HepG2 (cell line): ENCODE measurements at regions not wholly inside any gene's neighbourhood (a gene's known extent, or its start where the extent isn't known, plus 50 kb on each side); places are given as distances from the start of the nearest gene placed in this dataset.

ENCODE experiments used
- CEBPB ChIP-seq: IDR thresholded peaks from 2 replicates; pipeline ENCODE4 v1.6.1; 2011; ENCODE audit warnings: low read depth, low read length, improper control_type of control experiment, borderline replicate concordance
- GPN1 ChIP-seq: sonication (generic); formaldehyde crosslinking; IDR thresholded peaks from 2 replicates; pipeline ENCODE4 v1.5.1; 2020; ENCODE audit warnings: missing genetic modification reagents, borderline replicate concordance
- GRHL1 ChIP-seq: sonication (generic); formaldehyde crosslinking; conservative IDR thresholded peaks from 2 replicates; pipeline ENCODE4 v1.8.0; 2022; ENCODE audit warnings: missing genetic modification reagents
- KLF15 ChIP-seq: sonication (generic); formaldehyde crosslinking; IDR thresholded peaks from 2 replicates; pipeline ENCODE4 v1.8.1; 2023; ENCODE audit warnings: borderline replicate concordance, mild to moderate bottlenecking, inconsistent platforms, missing genetic modification reagents, mixed read lengths
- NR2F2 ChIP-seq: IDR thresholded peaks from 2 replicates; pipeline ENCODE4 v1.6.1; 2012; ENCODE audit warnings: low read depth, inconsistent platforms, borderline replicate concordance
- PRDM10 ChIP-seq: sonication (generic); formaldehyde crosslinking; IDR thresholded peaks from 2 replicates; pipeline ENCODE4 v1.4.0; 2020; ENCODE audit warnings: low read depth, missing genetic modification reagents
- ZBTB39 ChIP-seq: sonication (generic); formaldehyde crosslinking; IDR thresholded peaks from 2 replicates; pipeline ENCODE4 v1.5.0; 2020; ENCODE audit warnings: missing genetic modification reagents
- ZFP36L1 ChIP-seq: sonication (generic); formaldehyde crosslinking; IDR thresholded peaks from 2 replicates; pipeline ENCODE4 v1.8.0; 2022; ENCODE audit warnings: mild to moderate bottlenecking, missing genetic modification reagents, moderate library complexity
- ZNF460 ChIP-seq: sonication (generic); formaldehyde crosslinking; IDR thresholded peaks from 2 replicates; pipeline ENCODE4 v1.5.1; 2020; ENCODE audit warnings: missing genetic modification reagents, mild to moderate bottlenecking, borderline replicate concordance
- ZNF788 ChIP-seq: sonication (generic); formaldehyde crosslinking; IDR thresholded peaks from 2 replicates; pipeline ENCODE4 v1.5.0; 2020; ENCODE audit warnings: mild to moderate bottlenecking, missing genetic modification reagents, borderline replicate concordance
- TF ChIP-seq, protein P1 (sequence below): sonication (generic); formaldehyde crosslinking; IDR thresholded peaks from 2 replicates; pipeline ENCODE4 v1.9.0; 2021; ENCODE audit warnings: missing genetic modification reagents, mild to moderate bottlenecking, borderline replicate concordance
- TF ChIP-seq, protein P2 (sequence below): sonication (generic); formaldehyde crosslinking; IDR thresholded peaks from 2 replicates; pipeline ENCODE4 v1.8.1; 2022; ENCODE audit warnings: mild to moderate bottlenecking, missing genetic modification reagents
- TF ChIP-seq, protein P3 (sequence below): sonication (generic); formaldehyde crosslinking; IDR thresholded peaks from 2 replicates; pipeline ENCODE4 v1.4.0; 2020; ENCODE audit warnings: missing genetic modification reagents, mild to moderate bottlenecking, borderline replicate concordance

DNA sequence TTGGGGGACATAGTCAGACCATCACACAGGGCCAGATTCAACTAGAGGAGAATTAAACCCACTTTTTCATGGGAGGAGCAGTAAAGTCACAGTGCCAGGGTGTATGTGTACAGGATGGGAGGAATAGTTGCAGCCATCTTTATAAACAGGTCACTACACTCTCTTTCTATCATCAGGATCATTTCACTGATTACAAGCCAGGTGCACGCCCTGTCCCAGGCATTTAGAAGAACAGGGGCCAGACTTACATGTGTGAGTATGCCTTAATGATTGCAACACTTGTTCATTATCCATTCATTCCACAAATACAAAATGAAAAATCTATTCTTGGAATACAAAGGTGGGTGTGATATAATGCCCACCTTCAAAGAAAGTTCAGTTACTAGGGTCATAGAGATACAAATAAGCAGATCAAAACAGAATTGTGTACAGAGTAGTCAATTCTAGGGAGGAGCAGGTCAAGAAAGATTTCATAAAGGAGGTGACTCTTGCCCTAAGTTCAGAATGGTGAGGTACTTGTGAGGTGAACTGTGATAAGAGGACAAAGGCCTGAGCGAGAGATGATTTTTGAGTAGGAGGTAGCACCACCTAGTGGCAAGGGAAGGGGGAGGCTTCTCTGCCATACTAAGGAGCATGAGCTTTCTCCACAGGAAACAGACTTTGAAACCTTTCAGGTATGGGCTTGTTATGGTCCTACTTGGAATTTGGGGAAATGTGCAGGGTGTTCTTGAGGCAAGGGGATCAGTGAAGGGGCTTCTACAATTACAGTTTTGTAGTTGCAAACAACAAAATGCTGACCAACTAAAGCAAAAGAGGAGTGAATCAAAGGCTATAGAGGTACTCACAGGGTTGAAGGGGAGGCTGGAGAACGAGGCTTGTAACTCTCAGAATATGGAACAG is 156.3 kb downstream of the SUCLG1 start (continued):
- TF ChIP-seq, protein P1, sequence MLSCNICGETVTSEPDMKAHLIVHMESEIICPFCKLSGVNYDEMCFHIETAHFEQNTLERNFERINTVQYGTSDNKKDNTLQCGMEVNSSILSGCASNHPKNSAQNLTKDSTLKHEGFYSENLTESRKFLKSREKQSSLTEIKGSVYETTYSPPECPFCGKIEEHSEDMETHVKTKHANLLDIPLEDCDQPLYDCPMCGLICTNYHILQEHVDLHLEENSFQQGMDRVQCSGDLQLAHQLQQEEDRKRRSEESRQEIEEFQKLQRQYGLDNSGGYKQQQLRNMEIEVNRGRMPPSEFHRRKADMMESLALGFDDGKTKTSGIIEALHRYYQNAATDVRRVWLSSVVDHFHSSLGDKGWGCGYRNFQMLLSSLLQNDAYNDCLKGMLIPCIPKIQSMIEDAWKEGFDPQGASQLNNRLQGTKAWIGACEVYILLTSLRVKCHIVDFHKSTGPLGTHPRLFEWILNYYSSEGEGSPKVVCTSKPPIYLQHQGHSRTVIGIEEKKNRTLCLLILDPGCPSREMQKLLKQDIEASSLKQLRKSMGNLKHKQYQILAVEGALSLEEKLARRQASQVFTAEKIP (CRISPR knock-in tag): no peak
- TF ChIP-seq, protein P2, sequence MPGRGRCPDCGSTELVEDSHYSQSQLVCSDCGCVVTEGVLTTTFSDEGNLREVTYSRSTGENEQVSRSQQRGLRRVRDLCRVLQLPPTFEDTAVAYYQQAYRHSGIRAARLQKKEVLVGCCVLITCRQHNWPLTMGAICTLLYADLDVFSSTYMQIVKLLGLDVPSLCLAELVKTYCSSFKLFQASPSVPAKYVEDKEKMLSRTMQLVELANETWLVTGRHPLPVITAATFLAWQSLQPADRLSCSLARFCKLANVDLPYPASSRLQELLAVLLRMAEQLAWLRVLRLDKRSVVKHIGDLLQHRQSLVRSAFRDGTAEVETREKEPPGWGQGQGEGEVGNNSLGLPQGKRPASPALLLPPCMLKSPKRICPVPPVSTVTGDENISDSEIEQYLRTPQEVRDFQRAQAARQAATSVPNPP (CRISPR knock-in tag): 0 out of 2 replicates have a peak, but pooled peaks have one; percentile 42
- TF ChIP-seq CEBPB (peak; percentile 34; the same call in 1 of the 2 replicates), PRDM10 (CRISPR knock-in tag) (no peak), NR2F2 (peak; percentile 98), ZNF788 (0 out of 2 replicates have a peak, but pooled peaks have one; percentile 10), KLF15 (CRISPR knock-in tag) (no peak), GPN1 (no peak), ZBTB39 (peak; percentile 63; the same call in 1 of the 2 replicates), ZFP36L1 (CRISPR knock-in tag) (no peak), GRHL1 (CRISPR knock-in tag) (no peak), ZNF460 (CRISPR knock-in tag) (no peak; the same call in 1 of the 2 replicates)
- TF ChIP-seq, protein P3, sequence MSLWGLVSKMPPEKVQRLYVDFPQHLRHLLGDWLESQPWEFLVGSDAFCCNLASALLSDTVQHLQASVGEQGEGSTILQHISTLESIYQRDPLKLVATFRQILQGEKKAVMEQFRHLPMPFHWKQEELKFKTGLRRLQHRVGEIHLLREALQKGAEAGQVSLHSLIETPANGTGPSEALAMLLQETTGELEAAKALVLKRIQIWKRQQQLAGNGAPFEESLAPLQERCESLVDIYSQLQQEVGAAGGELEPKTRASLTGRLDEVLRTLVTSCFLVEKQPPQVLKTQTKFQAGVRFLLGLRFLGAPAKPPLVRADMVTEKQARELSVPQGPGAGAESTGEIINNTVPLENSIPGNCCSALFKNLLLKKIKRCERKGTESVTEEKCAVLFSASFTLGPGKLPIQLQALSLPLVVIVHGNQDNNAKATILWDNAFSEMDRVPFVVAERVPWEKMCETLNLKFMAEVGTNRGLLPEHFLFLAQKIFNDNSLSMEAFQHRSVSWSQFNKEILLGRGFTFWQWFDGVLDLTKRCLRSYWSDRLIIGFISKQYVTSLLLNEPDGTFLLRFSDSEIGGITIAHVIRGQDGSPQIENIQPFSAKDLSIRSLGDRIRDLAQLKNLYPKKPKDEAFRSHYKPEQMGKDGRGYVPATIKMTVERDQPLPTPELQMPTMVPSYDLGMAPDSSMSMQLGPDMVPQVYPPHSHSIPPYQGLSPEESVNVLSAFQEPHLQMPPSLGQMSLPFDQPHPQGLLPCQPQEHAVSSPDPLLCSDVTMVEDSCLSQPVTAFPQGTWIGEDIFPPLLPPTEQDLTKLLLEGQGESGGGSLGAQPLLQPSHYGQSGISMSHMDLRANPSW (CRISPR knock-in tag): 0 out of 2 replicates have a peak, but pooled peaks have one; percentile 46
